ENCODE measurements at regions not wholly inside any gene's neighbourhood (a gene's known extent, or its start where the extent isn't known, plus 50 kb on each side); places are given as distances from the start of the nearest gene placed in this dataset.

DNA sequence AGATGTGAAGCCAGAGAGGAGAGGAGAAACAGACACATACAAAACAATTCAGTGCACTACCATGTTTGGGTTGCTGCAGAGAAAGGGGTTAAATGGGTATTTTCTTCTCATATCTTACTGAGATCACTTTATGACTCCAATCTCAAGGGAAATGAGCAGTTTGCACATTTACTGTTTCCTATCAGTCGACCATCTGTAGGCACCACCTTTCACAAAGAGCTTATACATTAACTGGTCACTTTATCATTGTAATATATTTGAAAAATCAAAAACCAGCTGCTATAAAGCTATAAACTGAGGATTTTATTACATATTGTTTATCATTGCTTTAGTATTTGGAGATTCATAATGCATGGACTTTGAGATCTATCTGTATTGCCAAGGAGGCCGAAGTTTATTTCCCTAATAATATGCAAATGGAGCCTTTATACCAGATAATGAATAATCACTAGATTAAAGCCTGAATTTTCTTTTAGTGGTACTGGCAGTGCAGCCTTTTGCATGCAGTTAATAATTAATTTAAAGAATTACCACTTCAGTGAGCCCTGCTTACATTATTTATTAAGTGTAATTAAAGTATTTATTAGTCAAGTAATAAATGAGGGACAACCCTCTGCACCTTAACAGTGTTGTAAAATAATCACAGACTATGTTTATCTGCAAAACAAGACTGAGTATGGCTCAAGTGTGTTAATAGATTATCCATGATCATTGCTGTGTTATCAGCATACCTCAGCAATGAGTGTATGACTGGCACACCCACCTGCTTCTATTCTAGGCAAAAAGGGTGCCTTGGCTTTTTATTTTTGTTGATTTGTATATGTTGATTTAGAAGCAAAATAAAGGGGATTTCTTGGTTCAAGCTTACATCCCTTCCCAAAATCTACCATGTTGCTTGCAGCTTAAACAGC is 167.7 kb upstream of the SLC14A2 start:
- TF ChIP-seq TAF1 (IDR thresholded peaks at IDR 0.05; ENCODE audit: low read depth, low read length) (no peak), PAX5 (IDR thresholded peaks at IDR 0.05; ENCODE audit: insufficient read depth, low read length, severe bottlenecking) (no peak), POLR2A (IDR thresholded peaks at IDR 0.05; ENCODE audit: low read depth, low read length) (no peak), POLR2AphosphoS5 (IDR thresholded peaks at IDR 0.05; ENCODE audit: low read depth, low read length) (no peak)
